Right lobe of liver (tissue), 4 donors: ENCODE measurements at regions not wholly inside any gene's neighbourhood (a gene's known extent, or its start where the extent isn't known, plus 50 kb on each side); places are given as distances from the start of the nearest gene placed in this dataset.

Experiments
- CTCF ChIP-seq, 4 donors: fragments of 200-600 bp in 3 of 4; fragments of 450-650 bp in 1 of 4; IDR thresholded peaks; one replicate each; pipeline versions ENCODE4 v1.5.1 to v1.8.0; 2016 to 2022; ENCODE audit warnings: antibody characterized with exemption in 4 of 4, mild to moderate bottlenecking in 2 of 4
- POLR2A ChIP-seq: fragments of 450-650 bp; IDR thresholded peaks from one replicate; pipeline ENCODE4 v1.6.1; 2017; ENCODE audit warnings: antibody characterized with exemption, mild to moderate bottlenecking
- donor health status: DM: no; HTN: no; CAD: no.
- donor health status: DM: no; HTN: no; CAD: no.
- donor health status: DM: no; HTN: yes; CAD: no.

GRCh38 chr1:234545517-234546386, 64.2 kb downstream of the IRF2BP2 start:
- TF ChIP-seq CTCF (IDR thresholded peaks at IDR 0.05) (no peak), POLR2A (no peak)
